Panc1 (cell line): ENCODE measurements at regions not wholly inside any gene's neighbourhood (a gene's known extent, or its start where the extent isn't known, plus 50 kb on each side); places are given as distances from the start of the nearest gene placed in this dataset.

Source experiments
- POLR2AphosphoS5 ChIP-seq: IDR thresholded peaks from 2 replicates; pipeline ENCODE4 v1.6.1; 2012; ENCODE audit warnings: mild to moderate bottlenecking, low read depth, low read length, moderate library complexity
- TCF7L2 ChIP-seq: IDR thresholded peaks from 2 replicates; pipeline ENCODE4 v1.6.1; 2011; ENCODE audit warnings: mild to moderate bottlenecking, low read depth, low read length, inconsistent platforms
- TF ChIP-seq, protein P1 (sequence below): fragments of 450-650 bp; IDR thresholded peaks from 2 replicates; pipeline ENCODE4 v1.5.1; 2017; ENCODE audit warnings: mild to moderate bottlenecking
- TF ChIP-seq, protein P2 (sequence below), 2 experiments: IDR thresholded peaks; 2 replicates each; pipeline ENCODE4 v1.6.1; 2011 to 2012; ENCODE audit warnings: low read depth in 2 of 2, control low read depth in 1 of 2, low read length in 1 of 2, mild to moderate bottlenecking in 1 of 2, moderate library complexity in 1 of 2; ENCODE audit not compliant: insufficient read depth in 1 of 2

DNA sequence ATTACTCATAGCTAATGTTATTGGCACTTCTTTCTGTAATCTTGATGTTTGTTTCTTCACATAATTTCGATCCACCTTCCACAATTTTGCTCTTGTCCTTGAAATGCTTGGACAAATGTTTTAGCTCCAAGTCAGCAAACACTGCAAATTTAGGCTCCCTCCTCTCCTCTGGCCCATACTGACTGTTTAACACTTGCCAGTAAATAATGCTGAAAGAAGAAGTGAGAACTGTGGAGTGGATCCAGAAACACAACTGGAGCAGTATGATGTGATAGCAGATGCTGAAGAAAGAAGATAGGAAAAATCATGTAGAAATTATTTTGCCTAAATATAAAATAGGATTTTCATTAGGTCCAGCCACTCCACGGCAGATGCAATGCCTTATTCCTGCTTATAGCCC, 415.0 kb upstream of the GYPC start:
- TF ChIP-seq, protein P1, sequence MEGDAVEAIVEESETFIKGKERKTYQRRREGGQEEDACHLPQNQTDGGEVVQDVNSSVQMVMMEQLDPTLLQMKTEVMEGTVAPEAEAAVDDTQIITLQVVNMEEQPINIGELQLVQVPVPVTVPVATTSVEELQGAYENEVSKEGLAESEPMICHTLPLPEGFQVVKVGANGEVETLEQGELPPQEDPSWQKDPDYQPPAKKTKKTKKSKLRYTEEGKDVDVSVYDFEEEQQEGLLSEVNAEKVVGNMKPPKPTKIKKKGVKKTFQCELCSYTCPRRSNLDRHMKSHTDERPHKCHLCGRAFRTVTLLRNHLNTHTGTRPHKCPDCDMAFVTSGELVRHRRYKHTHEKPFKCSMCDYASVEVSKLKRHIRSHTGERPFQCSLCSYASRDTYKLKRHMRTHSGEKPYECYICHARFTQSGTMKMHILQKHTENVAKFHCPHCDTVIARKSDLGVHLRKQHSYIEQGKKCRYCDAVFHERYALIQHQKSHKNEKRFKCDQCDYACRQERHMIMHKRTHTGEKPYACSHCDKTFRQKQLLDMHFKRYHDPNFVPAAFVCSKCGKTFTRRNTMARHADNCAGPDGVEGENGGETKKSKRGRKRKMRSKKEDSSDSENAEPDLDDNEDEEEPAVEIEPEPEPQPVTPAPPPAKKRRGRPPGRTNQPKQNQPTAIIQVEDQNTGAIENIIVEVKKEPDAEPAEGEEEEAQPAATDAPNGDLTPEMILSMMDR, result no peak
- TF ChIP-seq TCF7L2, result no peak
- no peak for TF ChIP-seq POLR2AphosphoS5
- TF ChIP-seq, protein P2, sequence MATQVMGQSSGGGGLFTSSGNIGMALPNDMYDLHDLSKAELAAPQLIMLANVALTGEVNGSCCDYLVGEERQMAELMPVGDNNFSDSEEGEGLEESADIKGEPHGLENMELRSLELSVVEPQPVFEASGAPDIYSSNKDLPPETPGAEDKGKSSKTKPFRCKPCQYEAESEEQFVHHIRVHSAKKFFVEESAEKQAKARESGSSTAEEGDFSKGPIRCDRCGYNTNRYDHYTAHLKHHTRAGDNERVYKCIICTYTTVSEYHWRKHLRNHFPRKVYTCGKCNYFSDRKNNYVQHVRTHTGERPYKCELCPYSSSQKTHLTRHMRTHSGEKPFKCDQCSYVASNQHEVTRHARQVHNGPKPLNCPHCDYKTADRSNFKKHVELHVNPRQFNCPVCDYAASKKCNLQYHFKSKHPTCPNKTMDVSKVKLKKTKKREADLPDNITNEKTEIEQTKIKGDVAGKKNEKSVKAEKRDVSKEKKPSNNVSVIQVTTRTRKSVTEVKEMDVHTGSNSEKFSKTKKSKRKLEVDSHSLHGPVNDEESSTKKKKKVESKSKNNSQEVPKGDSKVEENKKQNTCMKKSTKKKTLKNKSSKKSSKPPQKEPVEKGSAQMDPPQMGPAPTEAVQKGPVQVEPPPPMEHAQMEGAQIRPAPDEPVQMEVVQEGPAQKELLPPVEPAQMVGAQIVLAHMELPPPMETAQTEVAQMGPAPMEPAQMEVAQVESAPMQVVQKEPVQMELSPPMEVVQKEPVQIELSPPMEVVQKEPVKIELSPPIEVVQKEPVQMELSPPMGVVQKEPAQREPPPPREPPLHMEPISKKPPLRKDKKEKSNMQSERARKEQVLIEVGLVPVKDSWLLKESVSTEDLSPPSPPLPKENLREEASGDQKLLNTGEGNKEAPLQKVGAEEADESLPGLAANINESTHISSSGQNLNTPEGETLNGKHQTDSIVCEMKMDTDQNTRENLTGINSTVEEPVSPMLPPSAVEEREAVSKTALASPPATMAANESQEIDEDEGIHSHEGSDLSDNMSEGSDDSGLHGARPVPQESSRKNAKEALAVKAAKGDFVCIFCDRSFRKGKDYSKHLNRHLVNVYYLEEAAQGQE (IDR thresholded peaks at IDR 0.05; ENCODE audit: insufficient read depth in 1 of 2, low read depth in 2 of 2, low read length in 1 of 2), result no peak
